ENCODE measurements at regions not wholly inside any gene's neighbourhood (a gene's known extent, or its start where the extent isn't known, plus 50 kb on each side); places are given as distances from the start of the nearest gene placed in this dataset.

DNA sequence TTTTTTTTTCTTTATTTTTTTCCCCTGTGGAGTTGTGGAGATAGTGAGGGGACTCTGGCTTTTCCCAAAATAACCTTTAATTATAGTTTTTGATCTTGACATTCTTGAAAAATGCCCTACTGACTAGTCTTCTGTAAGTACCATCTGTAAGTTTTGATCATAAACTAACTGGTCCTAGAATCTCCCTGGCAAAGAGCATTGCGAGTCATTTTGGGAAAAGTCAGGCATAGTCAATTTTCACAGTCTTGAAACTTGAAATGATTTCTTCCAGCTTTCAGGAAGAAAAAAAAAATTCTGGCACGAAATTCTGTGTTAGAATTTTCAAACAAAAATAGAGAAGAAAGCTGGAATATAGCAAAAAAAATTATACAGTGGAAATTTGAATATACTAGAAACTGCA is 181.2 kb upstream of the SNX7 start:
- TF ChIP-seq POLR2A (IDR thresholded peaks at IDR 0.05) (no peak), CTCF (IDR thresholded peaks at IDR 0.05) (no peak)

Measured in body of pancreas (tissue), 4 donors.